ENCODE measurements at regions not wholly inside any gene's neighbourhood (a gene's known extent, or its start where the extent isn't known, plus 50 kb on each side); places are given as distances from the start of the nearest gene placed in this dataset.

- in situ Hi-C loops (cut with MboI; ENCODE audit: low sequenced_read_pairs, unreplicated experiment): no loop called here
- no peak for DNase-seq (ENCODE audit: low spot score)
- TF ChIP-seq CTCF (IDR thresholded peaks at IDR 0.05; ENCODE audit: borderline replicate concordance, control extremely low read depth, extremely low read depth, insufficient read depth, missing control alignments): no peak
Measured at GRCh38 chr14:104526723-104527645, 52.6 kb upstream of the C14orf180 start.

- in situ Hi-C loops (cut with MboI; ENCODE audit: low sequenced_read_pairs, unreplicated experiment): no loop called here
Measured at GRCh38 chr14:104527857-104528459, 51.6 kb upstream of the C14orf180 start.

GRCh38 chr14:104528496-104528895, 51.1 kb upstream of the C14orf180 start:
- TF ChIP-seq CTCF (IDR thresholded peaks at IDR 0.05; ENCODE audit: borderline replicate concordance, control extremely low read depth, extremely low read depth, insufficient read depth, missing control alignments): no peak
- in situ Hi-C loops (cut with MboI; ENCODE audit: low sequenced_read_pairs, unreplicated experiment): no loop called here
- DNase-seq (ENCODE audit: low spot score): no peak

More at GRCh38 chr14:104527857-104528459, 51.6 kb upstream of the C14orf180 start:
- no peak for TF ChIP-seq CTCF (IDR thresholded peaks at IDR 0.05; ENCODE audit: borderline replicate concordance, control extremely low read depth, extremely low read depth, insufficient read depth, missing control alignments)
- no peak for DNase-seq (ENCODE audit: low spot score)
